ENCODE measurements at regions not wholly inside any gene's neighbourhood (a gene's known extent, or its start where the extent isn't known, plus 50 kb on each side); places are given as distances from the start of the nearest gene placed in this dataset.

DNA sequence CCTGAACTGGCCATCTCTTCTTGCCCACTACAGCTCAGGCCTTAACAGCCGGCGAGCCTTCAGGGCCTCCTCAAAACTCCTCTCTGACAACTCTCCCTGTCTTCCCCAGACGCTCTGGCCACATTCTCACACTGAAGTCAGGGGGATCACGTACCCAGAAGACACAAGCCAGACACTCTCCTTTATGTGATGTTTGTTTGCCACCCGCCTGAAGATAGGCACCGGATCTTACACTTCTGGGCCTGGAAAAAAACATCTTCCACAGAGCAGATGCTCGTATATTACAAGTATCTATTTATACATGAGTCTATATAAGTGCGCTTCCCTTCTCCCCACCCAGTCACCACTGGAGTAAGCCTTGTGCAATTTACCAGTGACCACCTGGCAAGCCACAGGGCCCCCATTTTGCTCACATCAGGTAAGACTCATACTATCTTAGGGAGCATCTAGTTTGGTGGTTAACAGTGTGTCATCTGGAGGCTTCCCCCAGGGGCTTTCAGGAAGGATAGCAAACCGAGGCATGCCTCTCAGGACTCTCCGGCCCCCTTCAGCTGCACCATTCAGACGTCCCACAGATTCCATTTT is 349.4 kb downstream of the SOX9 start:
- TF ChIP-seq POLR2A (IDR thresholded peaks at IDR 0.05; ENCODE audit: low read length), result no peak
- TF ChIP-seq, protein P1, sequence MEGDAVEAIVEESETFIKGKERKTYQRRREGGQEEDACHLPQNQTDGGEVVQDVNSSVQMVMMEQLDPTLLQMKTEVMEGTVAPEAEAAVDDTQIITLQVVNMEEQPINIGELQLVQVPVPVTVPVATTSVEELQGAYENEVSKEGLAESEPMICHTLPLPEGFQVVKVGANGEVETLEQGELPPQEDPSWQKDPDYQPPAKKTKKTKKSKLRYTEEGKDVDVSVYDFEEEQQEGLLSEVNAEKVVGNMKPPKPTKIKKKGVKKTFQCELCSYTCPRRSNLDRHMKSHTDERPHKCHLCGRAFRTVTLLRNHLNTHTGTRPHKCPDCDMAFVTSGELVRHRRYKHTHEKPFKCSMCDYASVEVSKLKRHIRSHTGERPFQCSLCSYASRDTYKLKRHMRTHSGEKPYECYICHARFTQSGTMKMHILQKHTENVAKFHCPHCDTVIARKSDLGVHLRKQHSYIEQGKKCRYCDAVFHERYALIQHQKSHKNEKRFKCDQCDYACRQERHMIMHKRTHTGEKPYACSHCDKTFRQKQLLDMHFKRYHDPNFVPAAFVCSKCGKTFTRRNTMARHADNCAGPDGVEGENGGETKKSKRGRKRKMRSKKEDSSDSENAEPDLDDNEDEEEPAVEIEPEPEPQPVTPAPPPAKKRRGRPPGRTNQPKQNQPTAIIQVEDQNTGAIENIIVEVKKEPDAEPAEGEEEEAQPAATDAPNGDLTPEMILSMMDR (IDR thresholded peaks at IDR 0.05), result no peak
- TF ChIP-seq CHD2 (IDR thresholded peaks at IDR 0.05; ENCODE audit: low read length, partially characterized antibody), result no peak
- TF ChIP-seq, protein P2, sequence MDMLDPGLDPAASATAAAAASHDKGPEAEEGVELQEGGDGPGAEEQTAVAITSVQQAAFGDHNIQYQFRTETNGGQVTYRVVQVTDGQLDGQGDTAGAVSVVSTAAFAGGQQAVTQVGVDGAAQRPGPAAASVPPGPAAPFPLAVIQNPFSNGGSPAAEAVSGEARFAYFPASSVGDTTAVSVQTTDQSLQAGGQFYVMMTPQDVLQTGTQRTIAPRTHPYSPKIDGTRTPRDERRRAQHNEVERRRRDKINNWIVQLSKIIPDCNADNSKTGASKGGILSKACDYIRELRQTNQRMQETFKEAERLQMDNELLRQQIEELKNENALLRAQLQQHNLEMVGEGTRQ (IDR thresholded peaks at IDR 0.05), result no peak
